Ovary (tissue), 3 donors: ENCODE measurements at regions not wholly inside any gene's neighbourhood (a gene's known extent, or its start where the extent isn't known, plus 50 kb on each side); places are given as distances from the start of the nearest gene placed in this dataset.

Experiments
- CTCF ChIP-seq, 3 donors: fragments of 450-650 bp in 2 of 3; fragments of 200-600 bp in 1 of 3; IDR thresholded peaks; one replicate each; pipeline versions ENCODE4 v1.5.1 to v1.8.0; 2016 to 2022; ENCODE audit warnings: antibody characterized with exemption in 3 of 3, mild to moderate bottlenecking in 1 of 3
- POLR2A ChIP-seq: fragments of 450-650 bp; IDR thresholded peaks from one replicate; pipeline ENCODE4 v1.6.1; 2017; ENCODE audit warnings: antibody characterized with exemption, mild to moderate bottlenecking, moderate library complexity
- donor health status: DM: no; HTN: no; CAD: no.

- no peak for TF ChIP-seq POLR2A
- no peak for TF ChIP-seq CTCF (IDR thresholded peaks at IDR 0.05)
Observed at GRCh38 chr5:82913971-82914370, 163.2 kb downstream of the TMEM167A start.
